GM19035 (cell line): ENCODE measurements at regions not wholly inside any gene's neighbourhood (a gene's known extent, or its start where the extent isn't known, plus 50 kb on each side); places are given as distances from the start of the nearest gene placed in this dataset.
A peak's percentile ranks its signal among the peaks of the same experiment; 100 is the strongest.

Experiments
- ATAC-seq: cut with Tn5 transposase; IDR thresholded peaks from one replicate; pipeline ENCODE4 v1.9.1; 2021; ENCODE audit not compliant: unreplicated experiment

DNA sequence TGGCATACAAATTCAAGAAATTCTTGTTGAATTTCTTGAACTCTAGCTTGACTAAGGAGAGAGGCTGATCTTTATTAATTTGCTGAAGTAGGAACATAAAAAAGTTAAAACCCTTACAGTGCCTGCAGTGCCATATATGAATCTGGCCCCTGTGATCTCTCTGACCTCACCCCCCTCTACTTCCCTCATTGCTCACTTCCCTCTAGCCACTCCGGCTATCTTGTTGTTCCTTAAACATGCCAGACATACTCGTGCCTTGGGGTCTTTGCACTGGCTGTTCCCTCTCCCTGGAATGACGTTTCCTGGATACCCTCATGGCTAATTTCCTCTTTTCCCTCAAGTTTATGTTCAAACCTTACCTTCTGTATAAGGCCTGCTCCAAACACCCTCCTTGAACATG, 246.3 kb upstream of the SIX2 start:
- ATAC-seq, result no peak

DNA sequence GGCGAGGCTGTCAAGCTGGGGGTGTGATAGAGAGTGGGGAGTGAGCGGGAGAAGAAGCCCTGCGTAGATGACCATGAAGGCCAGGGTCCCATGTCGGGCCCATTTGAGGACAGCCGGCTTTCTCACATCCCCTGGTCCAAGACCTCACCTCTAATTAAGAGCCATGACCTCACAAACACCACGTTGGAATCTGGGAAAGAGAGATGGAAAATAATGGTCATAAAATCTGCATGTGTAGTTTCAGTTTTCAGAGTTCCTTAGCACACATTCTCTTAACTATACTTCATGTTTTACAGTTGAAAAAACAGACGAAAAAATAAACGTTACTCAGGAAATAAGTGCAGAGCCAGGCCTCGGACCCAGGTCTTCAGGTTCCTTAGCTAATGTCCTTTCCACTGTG, 244.8 kb upstream of the SIX2 start:
- no peak for ATAC-seq

- ATAC-seq, result no peak
These were observed 243.9 kb upstream of the SIX2 start for GRCh38 chr2:45253151-45253550.

DNA sequence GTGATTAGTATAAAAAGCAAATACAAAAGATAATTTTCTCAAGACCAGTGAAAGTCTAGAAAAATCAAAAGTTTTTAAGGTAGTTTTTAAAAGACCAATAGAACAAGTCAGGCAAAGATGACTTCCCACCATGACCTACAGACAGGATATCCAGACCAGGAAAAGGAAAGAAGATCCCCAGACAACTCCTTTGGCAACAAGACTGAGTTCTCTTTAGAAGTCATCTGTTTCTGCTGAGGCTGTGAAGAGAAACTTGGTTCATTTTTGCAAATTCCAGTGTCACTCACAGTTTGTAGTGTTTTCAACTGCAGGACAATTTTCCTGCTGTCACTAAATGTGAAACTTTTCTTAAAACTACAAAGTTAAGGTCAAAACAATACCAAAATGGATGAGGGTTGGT, 240.9 kb upstream of the SIX2 start:
- ATAC-seq, result no peak

GRCh38 chr2:45248214-45248613, 239.0 kb upstream of the SIX2 start:
- no peak for ATAC-seq

DNA sequence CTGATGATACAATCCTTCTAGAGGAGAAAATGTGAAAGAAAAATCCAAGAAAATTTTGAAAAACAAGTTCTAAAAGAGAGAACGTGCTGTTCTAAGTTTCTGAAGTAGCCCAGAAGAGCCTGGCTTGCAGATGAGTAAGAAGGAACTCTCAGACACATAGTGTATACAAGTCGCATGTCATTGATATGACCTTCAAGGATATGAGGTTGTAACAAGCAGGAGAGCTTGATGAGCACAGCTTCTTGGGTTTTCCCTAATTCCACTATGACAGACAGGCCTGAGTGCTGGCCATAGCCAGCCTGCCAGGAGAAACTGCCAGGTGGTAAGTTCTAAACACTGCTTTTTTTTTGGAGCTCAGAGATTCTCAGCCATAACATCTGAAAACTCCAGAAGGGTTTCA, 235.7 kb upstream of the SIX2 start:
- ATAC-seq, result no peak

GRCh38 chr2:45242161-45242741, 233.0 kb upstream of the SIX2 start:
- no peak for ATAC-seq

DNA sequence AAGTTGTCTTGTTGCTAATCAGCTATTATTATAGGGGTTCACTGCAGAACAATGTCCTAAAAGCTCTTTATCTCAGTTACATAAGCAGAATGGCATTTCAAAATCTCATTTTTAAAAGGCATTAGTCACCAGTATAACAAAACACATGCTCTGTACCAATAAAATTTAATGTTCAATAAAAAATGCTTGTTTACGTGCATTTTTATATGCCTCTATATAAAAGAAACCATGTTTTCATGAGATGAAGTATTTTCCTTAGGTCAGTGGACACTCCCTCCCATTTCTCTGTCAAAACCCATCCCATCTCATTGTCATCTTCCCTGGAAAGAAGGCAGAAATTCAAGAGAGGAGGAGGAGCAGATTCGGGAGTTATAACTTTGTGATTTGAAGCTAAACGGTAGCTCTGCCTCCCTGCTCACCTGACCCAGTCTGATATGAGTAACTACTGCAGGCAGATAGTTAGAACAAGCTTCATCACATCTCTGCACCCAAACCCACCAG, 231.9 kb upstream of the SIX2 start:
- no peak for ATAC-seq

- no peak for ATAC-seq
These were observed 228.7 kb upstream of the SIX2 start for GRCh38 chr2:45237850-45238542.

DNA sequence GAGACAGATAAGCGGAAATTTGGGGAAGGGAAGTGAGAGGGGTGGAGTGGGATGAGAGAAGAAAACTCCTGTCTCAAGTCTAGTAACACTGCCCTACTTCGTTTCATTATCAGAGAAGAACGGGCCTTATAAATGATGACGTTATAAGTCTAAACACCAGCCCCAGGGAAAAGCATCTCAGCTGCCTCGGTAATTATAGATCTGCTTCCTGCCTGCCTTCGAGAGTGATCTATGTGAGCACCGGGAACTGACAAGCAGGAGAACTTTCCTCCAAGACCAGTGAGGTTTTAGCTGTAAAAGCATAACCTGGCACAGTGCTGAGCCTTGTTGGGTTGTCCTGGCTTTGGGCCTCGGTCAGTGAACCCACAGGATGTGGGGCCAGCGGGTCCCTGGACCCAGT, 227.9 kb upstream of the SIX2 start:
- ATAC-seq, result no peak

DNA sequence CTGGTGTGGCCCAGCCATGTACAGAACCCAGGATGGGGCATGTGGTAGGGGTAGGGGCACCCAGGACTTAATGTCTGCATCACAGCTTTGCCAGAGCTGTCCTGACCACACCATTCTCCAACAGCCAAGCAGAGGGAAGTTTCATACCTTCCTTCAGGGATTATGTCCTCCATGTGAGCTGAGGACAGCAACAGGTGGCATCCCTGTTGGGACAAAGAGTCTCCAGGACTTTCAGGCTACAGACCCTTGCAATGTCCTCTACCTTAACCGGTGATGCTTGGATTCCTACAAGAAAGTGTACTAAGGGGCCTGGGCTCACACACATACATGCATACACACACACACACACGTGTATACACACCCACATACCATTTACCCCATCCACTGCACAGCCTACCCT, 227.0 kb upstream of the SIX2 start:
- ATAC-seq, result no peak

DNA sequence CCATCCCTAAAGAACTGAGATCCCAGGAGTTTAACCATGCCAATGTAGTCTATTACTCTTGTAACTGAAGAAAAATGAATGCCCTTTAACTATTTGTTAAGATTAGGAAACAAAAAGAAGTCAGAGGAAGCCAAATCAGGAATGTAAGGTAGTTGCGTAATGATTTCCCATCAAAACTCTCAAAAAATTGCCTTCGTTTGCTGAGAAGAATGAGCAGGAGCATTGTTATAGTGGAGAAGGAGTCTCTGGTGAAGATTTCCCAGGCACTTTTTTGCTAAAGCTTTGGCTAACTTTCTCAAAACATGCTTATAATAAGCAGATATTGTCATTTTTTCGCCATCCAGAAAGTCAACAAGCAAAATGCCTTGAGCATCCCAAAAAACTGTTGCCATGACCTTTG, 224.0 kb upstream of the SIX2 start:
- ATAC-seq, result no peak

DNA sequence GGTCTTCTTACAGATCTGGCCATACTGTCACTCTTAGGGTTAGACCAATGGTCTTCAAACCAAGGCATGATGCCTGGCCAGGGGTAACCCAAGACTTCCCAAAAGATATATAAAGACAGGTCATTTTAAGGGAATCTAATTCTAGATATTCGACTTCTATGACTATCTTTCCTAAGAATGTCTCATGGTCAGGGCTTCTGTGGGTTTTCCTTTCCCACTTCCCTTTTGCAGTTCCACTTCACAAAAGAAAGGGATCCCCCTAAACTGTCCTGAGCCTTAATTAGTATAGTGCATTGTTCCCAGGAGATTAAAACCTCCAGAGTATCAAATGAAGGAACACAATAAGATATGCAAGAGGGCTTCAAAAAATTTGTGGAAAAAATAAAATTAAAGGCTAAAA, 223.6 kb upstream of the SIX2 start:
- ATAC-seq, result no peak

DNA sequence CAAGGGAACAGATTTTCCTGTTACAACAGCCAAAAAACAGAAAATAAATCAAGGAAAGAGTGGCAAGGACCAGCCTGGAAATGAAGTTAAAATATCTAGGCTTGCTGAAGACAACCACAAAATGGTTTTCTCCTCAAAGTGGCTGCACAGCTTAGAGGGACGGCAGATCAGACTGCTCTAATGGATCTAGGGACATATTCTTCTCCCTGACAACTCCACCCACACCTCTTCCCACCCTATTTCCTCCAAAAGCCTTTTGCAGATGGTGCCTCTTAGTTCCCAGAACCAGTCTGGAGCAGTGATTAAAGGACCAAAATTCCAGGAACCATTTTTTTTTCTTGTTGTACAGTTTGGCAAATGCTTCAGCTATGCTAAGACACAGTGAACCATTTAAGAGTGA, 220.2 kb upstream of the SIX2 start:
- no peak for ATAC-seq

DNA sequence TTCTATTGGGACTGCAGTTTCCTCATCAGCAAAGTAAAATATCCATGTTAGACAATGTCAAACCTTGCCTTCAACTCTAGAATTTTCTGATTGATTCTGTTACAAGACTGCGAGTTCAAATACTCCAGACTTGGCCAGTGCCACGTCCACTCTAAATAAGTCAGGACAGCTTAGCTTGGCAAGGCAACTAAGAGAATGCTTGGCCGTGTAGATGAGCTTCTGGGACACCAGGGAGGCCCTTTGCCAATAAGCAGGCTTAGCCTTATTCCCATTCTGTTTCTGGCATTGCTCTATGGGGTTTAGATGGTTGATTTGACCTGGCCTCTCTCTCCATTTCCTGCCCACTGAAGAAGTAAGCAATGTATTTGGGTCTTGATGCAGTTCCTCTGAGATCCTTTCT, 218.1 kb upstream of the SIX2 start:
- no peak for ATAC-seq

DNA sequence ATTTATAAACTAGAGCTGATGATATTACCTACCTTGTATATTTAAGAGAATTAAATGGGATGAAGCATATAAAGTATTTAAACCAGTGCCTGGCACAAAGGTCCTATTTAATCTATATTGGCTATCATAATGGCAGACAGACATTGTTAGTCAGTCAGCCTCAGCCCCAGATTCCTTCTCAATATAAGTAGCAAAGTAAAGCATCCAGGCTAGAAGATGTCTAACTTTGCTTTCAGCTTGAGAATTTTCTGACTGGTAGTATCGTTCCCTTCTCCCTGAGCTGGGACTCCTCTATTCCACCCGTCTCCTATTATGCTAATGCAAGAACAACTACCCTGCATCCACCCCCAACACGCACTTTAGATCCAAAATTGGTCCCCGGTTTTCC, 215.7 kb upstream of the SIX2 start:
- no peak for ATAC-seq

DNA sequence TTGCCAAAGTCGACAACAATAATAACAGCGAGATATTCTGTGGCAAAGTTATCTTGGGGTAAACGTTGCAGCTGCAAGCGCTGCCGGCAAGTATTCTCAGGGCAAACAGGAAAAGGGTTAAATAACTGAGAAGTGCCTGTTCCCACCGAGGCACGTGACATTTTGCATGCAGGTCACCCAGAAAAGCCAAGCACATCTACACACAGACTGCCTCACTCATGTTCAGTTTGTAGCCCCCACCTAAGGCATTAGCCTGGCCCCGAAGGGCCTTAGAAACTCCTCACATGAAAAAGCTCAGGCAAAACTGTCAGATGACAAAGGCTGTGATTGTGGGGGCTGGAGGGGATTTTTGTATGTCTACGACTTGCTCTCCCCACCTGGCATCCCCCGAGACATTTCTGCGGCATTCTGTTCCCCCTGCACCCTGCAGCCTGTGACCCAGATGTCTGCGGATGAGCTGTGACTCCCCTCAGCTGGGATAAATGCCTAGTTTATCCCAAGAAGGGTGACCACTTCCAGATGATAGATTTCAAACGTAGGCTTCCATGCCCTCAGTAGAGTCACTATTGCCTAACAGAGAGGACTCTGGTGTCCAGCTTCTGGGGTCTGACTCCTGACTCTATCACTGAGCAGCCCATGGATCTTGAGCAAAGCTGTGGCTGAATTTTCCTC, 215.2 kb upstream of the SIX2 start:
- ATAC-seq, result peak; percentile 59

DNA sequence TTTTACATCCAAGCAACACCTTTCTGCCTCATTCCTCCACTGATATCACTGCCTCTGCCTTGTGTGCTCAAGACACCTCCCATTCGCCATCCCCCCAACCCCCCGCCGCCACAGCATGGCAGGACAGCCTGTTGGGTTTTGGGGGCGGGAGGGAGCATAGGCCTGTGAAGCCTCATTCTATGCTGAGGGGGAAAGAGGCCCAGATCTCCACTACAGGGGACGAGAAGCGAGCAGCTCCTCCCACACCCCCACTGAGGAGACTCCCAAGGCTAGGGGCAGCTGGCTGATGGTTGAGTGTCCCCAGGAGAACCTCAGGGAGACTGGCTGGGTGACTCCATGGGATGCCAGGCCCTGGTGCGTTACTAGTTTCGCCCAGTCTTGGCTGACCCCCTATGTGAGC, 214.3 kb upstream of the SIX2 start:
- ATAC-seq, result no peak

GRCh38 chr2:45220227-45220626, 211.0 kb upstream of the SIX2 start:
- no peak for ATAC-seq

DNA sequence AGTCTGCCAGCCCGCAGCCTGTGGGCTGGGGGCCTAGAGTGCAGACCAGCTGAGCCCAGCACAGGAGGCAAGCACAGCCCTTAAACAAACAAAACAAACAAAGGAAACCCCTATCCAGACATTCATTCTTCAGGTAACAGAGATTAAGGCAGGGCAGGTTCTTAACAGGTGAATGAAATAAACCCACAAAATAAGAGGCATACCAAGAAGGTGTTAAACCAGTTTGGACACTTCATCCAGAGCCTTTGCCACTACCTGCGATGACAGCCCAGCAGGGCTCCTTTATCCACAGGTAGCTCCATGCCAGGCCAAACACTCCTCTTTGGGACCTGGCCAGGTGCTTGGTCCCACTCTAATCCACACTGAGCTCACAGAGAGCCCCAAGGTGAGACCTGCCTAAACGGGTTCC, 209.7 kb upstream of the SIX2 start:
- ATAC-seq, result no peak

- ATAC-seq, result no peak
These were observed 209.0 kb upstream of the SIX2 start for GRCh38 chr2:45218297-45218696.

DNA sequence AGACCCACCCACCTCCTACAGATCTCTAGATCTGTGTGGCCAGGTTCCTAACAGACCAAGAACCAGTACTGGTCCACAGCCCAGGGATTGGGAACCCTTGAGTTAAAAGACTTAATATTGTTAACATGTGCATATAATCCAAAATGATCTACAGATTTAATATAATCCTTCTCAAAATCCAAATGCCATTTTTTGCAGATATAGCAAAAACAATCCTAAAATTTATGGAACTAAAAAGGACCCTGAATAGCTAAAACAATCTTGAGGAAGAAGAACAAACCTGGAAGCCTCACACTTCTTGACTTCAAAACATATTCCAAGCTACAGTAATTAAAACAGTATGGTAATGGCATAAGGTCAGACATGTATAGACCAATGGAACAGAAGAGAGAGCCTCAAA, 206.9 kb upstream of the SIX2 start:
- no peak for ATAC-seq

- no peak for ATAC-seq
These were observed 205.3 kb upstream of the SIX2 start for GRCh38 chr2:45214550-45214949.
